CD4-positive, alpha-beta T cell treated with Interleukin-15 for 4 hours (primary cell): ENCODE measurements at regions not wholly inside any gene's neighbourhood (a gene's known extent, or its start where the extent isn't known, plus 50 kb on each side); places are given as distances from the start of the nearest gene placed in this dataset.
"Not testable (repeated sequence)": the region's sequence is repeated elsewhere in the genome, so short reads cannot be mapped to it uniquely, and the experiment has no call there.

Experiments used
- DNase-seq: peaks from one replicate; pipeline ENCODE4 v3.0.0-alpha.2; 2020; ENCODE audit warnings: low spot score

- DNase-seq = no peak
These were observed 170.2 kb downstream of the HSD17B3 start for GRCh38 chr9:96131825-96132224.

- DNase-seq = no peak
These were observed 171.0 kb downstream of the HSD17B3 start for GRCh38 chr9:96130970-96131369.

- DNase-seq = no peak
These were observed 172.2 kb downstream of the HSD17B3 start for GRCh38 chr9:96129747-96130146.

GRCh38 chr9:96128880-96129279 lies 173.1 kb downstream of the HSD17B3 start:
- no peak for DNase-seq

- DNase-seq = no peak
These were observed 175.6 kb downstream of the HSD17B3 start for GRCh38 chr9:96126321-96126881.

- no peak for DNase-seq
These were observed 176.4 kb downstream of the HSD17B3 start for GRCh38 chr9:96125624-96126023.

GRCh38 chr9:96122751-96123150 lies 179.2 kb downstream of the HSD17B3 start:
- DNase-seq = no peak

GRCh38 chr9:96122282-96122681 lies 179.7 kb downstream of the HSD17B3 start:
- DNase-seq = no peak

GRCh38 chr9:96121136-96121535 lies 180.8 kb downstream of the HSD17B3 start:
- no peak for DNase-seq

- DNase-seq = no peak
These were observed 184.4 kb downstream of the HSD17B3 start for GRCh38 chr9:96117398-96118080.

GRCh38 chr9:96116275-96117064 lies 185.5 kb downstream of the HSD17B3 start:
- DNase-seq = no peak

GRCh38 chr9:96115836-96116235 lies 186.1 kb downstream of the HSD17B3 start:
- DNase-seq = no peak

- DNase-seq = no peak
These were observed 188.9 kb downstream of the HSD17B3 start for GRCh38 chr9:96113032-96113431.

GRCh38 chr9:96109680-96110351 lies 192.2 kb downstream of the HSD17B3 start:
- DNase-seq = no peak

GRCh38 chr9:96108691-96109380 lies 193.1 kb downstream of the HSD17B3 start:
- no peak for DNase-seq

GRCh38 chr9:96107436-96107835 lies 194.5 kb downstream of the HSD17B3 start:
- DNase-seq = no peak

- no peak for DNase-seq
These were observed 201.3 kb downstream of the HSD17B3 start for GRCh38 chr9:96100385-96101300.

- not testable (repeated sequence) for DNase-seq
These were observed 211.3 kb downstream of the HSD17B3 start for GRCh38 chr9:96090630-96091029.

- no peak for DNase-seq
These were observed 212.4 kb downstream of the HSD17B3 start for GRCh38 chr9:96089452-96090085.

- DNase-seq = no peak
These were observed 213.0 kb downstream of the ERCC6L2 start for GRCh38 chr9:96088510-96088909.
